NK-92 (cell line): ENCODE measurements at regions not wholly inside any gene's neighbourhood (a gene's known extent, or its start where the extent isn't known, plus 50 kb on each side); places are given as distances from the start of the nearest gene placed in this dataset.

Experiments used
- DNase-seq: peaks from one replicate; lab custom pipeline; 2025; ENCODE audit not compliant: unreplicated experiment; lab: John Stamatoyannopoulos, UW

DNA sequence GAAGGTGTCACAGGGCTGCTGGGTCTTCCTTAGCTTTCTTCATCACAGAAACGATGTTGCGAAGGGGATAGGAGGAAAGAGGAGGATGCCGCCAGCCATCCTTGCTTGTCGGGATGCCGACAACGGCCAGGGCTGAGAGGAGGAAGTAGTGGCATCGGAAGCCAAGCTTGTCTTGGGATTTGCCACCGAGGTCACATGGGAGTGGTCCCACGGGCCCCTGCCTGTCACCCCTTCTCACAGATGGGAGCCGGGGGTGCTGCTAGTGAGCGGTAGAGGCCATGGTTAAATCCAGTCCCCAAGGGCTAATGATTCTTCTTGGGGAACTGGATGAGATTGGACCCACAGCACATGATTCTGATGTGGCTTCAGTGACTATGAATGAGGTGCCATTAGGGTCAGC, 1375.8 kb downstream of the BRD1 start:
- no peak for DNase-seq

DNA sequence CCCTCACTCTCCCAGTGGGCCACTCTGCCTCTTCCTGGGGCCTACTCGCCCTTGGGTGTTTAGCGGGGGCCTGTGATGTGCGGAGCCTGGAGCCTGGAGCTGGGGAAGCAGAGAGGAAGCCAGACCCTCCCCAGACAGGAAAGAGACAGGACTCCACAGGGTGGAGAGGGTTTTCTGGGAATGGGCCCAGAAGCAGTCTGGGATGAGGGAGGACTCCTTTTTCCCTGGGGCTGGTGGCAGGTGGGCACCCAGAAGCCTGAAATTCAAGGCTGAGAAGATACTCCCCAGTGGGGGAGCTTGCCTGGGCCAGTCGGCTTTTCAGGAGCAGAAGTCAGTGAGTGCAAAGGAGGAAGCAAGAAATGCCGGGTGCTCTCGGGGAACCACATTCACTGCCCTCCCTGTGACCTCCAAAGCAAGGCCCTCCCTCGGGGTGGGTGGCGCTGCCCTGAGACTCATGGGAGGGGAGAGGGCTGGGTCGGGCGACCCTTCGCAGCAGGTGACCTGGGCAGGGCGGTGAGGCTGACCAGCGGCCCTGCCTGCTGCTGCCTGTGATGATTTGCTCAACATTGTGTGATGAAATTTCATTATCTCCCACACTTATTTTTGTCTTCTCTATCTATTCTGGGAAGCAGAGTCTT, 1377.4 kb downstream of the BRD1 start:
- DNase-seq: no peak

DNA sequence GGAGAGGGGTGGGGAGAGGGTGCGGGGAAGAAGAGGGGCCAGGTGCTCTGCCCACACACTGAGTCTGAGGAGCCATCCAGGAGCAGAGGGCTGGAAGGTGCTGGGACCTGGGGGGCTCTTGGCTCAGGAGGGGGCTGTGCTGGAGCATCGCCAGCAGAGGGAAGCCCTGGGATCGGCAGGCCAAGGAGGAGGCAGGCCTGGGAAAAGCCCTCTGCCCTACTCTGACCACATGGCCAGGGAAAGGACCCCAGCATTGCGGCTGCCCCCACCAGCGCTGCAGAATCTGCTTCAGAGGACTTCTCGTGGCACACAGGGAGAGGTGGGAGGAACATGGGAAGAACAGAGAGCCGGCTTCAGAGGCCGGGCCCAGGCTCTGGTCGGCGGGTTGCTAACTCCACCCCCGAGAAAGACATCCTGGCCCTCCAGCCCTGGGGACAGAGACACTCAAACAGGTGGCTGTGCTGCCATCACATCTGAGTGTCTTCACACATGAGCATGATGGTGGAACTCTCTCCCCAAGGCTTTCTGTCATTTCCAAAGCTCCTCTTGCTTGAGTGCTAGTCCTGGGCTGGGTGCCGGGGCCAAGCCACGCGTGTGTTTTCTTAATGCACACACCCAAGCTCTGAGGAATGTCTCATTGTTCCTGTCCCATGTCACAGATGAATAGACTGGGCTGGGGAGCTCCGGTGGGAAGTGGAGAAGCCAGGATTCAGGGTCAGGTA, 1378.0 kb downstream of the BRD1 start:
- DNase-seq: no peak

DNA sequence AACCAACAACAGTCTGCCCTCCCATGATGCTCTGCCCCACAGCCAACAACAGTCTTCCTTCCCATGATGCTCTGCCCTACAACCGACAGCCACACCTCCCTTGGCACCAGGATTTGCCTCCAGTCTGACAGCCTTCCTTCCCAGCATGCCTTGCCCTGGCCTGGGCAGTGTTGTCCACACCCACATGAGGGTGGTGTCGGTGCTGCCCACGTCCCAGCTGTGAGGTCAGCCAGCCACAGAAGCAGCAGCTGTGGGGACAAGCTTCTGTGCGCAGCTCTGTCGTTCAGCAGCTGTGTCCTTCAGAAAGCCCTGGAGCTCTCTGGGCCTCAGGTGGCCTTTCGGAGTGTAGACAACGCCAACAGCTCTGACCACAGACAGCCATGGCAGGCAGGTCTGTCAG, 1378.9 kb downstream of the BRD1 start:
- no peak for DNase-seq

DNA sequence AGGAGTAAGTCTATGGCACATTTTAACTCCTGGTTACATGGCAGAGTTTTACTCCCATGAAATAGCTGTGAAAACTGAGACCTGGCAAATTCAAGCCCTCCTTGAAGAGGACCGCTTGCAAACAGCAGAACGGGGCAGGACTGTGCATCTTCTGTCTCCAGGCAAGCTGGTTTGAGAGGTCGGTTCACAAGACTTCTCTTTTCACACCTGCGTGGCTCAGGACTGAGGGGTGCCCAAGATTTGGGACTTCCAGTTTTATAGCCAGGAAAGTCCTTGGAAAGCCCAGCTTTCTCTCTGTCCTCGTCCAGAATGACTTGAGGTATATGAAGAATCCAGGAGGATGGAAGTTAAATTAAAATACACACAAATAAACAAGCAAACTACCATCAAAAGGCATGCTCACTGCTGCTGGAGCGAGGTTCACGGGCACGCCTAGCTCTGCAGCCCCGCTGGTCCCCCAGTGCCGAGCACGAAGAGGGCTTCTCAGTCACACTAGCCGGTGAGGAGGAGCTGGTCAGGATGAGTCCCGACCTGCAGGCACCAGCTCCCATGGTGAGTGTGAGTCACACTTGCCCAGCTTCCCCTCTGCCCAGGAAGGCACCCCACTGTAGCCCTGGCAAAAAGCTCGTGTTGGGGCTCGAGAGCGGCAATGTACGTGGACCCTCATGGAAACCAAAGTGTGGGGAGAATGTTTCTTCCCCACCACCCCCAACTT, 1382.4 kb downstream of the BRD1 start:
- DNase-seq: no peak

DNA sequence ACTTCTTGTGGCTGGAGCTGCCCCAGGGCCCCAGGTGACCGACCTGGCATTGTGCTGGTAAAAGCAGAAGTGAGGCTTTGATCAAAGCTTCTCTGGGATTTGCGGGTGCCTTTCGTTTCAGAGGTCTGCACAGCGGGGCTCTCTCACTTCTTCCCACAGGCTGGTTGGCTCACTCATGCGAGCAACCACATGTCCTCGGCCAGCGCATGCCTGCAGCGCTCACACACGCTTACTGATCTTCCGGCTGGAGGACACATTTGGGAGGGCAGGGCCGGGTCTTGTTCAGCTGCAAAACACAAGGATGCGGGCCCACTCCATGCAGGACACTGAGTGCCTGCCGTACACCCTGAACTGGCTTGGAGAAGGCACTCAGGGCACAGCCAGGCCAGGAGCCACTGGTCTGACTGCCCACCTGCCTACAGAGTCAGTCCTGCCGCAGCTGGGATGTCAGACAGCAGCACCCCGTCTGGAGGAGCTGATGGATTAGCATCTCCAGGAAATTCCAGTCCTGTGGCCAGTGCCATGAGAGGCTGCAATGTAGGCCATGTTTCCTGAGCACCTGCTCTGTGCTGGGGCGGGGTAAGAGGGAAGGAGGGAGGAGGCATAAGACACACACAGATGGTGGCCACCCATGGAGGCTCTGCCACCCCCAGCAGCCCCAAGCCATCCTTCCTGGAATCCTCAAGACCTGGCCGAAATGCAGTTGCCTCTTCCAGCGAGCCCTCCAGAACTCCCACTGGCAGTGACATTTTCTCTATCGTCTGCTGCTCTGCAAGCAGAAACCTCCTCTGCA, 1383.2 kb downstream of the BRD1 start:
- no peak for DNase-seq

DNA sequence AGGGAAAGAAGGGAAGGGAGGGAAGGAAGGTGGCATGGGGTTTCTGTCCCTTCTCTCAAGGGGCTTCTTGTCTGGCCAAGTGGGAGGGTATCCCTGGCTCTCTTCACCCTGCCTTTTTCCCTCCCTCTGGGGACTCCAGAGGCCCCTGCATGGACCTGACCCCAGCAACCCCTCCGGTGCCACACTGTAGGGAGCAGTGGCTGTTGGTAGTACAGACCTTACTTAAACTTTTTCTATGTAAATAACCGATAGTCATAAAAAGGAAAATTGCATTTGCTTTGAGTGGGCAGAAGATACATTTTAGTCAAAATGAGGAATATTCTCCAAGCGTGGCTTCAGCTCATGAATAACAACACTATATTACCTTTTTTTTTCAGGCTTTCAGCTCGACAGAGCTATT, 1384.0 kb downstream of the BRD1 start:
- no peak for DNase-seq

DNA sequence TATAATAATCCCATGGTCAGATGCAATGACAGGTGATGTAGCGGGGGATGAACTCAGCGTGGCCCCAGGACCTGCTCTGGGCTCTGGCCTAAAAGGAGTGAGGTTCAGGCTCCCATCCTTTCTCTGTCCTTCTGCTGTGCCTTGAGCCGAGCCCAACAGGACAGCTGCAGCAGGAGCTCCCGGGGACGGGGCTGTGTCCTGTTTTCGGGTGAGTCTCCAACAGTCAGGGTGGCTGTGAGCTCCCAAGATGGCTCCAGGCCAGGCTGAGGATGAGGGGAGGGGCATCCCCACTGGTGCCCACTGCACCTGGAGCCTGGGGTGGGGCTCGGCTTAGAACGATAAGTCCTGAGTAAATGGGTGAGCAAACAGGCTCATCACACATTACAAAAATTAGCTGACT, 1385.0 kb downstream of the BRD1 start:
- DNase-seq: no peak

DNA sequence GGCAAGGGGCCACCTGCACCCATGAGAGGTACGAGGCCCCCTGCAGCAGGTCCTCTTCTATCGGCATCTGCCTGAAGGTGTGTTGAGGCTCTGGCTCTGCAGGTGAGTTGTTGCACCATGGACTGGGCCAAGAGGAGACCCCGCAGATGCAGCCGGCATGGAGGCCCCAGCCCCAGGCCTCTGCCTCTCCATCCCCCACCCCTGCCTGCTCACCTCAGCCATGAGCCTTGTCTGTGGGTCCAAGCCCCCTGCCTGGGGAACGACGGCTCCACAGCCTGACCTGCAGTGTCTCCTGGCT, 1386.2 kb downstream of the BRD1 start:
- no peak for DNase-seq

DNA sequence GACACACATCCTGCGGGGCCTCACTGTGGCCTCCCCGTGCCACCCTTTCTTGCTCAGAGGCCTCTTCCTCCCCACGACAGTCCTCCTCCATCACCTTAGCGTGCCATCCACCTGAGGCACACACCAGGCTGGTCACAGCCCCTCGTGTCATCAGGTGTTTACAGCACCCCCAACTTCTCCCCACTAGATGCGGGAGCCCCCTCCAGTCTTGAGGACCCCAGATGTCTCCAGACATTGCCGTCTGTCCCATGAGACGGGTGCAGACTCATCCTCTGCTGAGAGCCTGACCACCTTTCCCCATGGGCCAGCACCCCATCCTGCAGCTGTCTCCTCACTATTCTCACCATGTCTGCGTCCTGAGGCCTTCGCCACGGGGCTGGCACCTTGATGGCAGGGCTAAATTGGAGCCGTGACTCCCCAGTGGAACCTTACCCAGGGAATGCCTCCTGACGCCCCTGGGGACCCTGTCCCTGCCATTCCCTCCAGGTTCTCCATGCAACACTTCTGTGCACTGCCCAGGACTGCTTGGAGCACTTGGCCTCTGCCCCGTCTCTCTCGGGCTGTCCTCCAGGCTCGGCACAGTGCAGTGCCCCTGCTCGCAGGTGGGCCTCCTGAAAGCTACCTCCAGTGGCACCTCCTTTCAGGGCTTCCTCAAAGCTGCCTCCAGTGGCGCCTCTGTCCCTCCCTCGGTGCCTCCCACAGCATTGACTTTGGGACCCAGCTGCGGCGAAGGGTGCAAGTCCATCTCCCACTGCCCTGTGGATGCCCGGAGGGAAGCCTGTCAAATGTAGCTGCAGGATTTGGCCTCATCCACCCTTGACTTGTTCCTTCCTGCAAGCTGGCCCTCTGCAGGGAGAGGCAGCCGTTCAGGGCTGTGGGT, 1386.8 kb downstream of the BRD1 start:
- DNase-seq: no peak

DNA sequence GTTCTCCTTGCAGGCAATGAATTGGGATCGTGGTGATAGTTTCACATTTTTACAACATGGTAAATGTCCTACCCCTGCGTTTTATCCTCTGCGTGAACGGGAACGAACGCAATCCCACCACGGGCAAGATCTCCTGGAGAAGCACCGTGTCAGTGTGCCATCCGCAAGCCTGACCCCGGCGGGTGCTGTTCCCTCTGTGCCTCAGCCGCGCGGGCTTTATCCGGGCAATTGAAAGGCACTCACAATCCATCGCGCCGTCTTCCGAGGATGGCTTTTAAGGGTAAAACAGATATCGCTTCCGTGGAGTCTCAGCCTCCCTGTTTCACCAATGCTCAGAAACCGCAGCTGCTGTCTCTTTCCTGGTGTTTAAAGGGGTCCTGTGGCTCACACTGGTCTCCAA, 1387.5 kb downstream of the BRD1 start:
- no peak for DNase-seq

DNA sequence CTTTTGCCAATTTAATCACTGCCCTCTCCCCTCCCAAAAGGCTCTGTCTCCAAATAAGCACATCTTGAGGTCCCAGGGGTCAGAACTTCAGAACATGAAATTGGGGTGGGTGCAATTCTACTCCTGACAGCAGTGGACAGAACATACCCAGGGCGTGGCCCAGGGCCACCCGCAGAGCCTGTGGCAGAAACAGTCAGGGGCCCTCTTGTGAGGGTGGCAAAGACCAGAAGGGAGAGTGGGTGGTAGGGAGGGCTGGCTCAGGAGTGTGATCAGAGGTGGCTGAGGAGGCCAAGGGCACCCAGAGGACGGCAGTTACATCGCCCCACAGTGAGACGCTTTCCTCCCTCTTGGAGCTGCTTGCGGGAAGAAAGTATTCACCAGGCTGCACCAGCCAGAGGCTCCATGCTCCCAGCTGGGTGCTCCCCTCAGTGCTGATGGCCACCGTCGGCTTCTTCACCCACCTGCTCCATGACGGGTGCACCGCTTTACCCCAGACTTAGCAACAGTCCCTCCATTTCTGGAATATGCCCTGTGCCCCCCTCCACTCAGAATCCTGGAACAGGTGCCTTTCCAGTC, 1388.0 kb downstream of the BRD1 start:
- DNase-seq: no peak

DNA sequence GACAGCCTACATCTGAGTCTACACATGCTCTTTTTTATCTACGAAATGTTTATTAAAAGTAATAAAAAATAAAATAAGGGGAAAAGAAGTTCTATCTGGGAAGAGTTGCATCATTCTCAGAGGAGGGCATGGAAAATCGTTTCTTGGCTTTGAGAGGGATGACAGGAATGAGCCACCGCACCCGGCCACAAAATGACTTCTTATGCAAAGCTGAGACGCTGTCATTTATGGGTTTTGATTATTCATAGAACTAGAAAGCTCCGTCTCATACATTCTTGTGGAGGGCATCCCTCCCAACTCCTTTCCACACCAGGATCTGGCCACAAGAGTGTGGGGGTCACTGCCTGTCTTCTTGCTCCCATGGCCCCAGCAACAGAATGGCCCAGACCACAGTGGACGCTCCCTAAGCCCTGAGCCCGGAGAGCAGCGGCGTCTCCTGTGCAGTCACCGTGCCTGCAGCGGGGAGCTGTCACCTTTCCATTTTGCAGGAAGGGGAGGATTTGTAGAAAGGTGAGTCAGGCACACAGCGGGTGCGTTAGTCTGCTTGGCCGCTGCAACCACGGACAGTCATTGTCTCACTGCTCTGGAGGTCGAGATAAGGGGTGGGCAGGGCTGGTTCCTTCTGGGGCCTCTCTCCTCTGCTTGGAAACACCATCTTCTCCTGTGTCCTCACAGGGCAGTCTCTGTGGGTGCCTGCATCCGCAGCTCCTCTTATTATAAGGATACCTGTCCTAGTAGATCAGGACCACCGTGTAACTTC, 1388.7 kb downstream of the BRD1 start:
- no peak for DNase-seq

DNA sequence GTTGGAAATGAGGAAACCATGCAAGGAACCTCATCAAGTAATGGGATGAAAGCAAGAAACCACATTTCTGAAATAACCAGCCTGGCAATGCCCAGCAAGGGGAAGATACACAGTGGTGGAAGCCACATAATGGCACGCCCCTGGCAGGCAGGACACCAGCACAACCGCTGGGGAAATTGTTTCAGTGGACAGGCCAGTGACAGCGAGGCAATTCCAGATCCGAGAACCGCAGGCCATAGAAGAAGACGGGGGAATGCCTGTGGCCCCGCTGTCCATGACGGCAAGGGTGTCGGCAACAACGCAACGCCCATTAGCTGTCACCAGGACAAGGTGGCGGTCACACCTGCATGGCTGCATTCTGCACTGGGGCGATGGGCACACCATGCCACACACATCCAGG, 1389.6 kb downstream of the BRD1 start:
- DNase-seq: no peak

DNA sequence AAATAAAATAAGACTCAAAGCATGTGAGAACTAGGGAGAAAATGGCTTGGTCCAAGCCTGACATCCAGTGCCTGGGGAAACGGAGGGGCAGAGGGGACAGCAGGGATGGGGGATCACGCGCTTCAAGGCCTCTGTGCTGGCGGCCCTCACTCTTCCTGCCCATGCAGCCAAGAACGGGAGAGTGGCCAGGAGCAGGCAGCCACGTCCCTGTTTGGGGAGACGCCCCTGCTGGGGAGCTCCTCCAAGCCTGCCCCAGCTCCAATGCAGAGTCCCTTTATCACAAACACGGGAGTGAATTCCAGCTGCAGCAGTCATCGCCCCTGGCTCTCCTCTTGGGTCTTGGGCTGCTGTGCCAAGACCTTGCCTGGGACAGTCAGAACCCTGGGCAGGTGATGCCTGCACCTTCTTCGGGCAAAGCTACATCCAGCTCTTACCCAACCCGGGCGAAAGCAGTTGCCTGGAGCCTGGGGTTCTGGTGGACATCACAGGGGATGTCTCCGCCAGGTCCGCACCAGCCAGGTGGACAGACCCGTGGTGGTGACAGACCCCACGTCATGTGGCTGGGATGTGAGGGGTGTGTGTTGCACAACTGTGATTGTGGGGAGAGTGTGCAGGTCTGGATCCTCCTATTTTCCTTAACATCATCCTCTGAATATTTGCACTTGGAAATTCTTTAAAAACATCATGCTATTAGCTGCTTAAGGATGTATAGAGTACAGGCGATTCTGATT, 1391.3 kb downstream of the BRD1 start:
- no peak for DNase-seq

DNA sequence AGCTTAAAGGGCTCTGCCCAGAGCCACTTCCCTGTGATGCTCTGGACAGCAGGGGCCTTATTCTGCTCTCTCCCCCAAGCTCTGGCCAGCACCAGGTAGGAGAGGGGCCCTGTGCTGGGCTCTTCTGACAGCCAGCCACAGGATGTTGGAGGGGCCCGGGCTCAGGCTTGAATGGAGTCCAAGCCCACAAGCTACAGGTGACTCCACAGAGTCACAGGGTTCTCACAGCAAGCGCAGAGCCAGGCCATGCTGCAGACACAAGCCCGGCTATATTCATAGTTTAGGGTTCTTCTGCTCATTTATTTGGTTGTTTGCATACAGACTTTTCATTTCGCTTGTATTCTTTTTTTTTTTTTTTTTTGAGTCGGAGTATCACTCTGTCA, 1392.8 kb downstream of the BRD1 start:
- no peak for DNase-seq

DNA sequence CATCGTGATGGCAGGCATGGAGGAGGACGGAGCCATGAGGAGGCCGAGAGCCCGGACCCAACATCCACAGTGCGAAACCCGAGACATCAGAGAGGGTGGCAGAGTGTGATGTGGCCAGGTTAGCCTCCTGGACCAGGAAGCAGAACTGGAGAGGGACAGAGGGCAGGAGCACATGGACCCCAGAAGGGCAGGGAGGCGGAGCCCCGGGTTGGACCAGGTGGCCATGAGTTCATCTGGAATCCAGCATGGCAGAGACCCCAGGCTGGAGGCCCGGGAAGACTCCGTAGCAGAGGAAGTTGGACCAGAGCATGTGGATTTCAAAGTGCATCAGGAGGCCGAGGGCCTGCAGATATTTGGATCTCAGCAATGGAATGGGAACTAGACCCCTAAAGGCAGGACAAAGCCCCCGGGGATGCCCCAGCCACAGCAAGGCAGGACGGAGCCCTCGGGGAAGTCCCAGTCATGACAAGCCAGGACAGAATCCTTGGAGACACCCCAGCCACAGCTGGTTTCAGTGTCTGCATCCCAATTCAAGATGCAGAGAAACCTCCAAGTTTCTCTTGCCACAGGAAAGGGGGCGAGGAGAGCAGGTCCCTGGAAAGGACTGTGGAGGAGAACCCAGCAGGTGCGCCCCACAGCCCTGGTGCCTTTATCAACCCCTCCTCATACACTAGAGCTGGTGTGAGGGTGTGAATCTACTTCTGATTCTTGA, 1393.4 kb downstream of the BRD1 start:
- no peak for DNase-seq

DNA sequence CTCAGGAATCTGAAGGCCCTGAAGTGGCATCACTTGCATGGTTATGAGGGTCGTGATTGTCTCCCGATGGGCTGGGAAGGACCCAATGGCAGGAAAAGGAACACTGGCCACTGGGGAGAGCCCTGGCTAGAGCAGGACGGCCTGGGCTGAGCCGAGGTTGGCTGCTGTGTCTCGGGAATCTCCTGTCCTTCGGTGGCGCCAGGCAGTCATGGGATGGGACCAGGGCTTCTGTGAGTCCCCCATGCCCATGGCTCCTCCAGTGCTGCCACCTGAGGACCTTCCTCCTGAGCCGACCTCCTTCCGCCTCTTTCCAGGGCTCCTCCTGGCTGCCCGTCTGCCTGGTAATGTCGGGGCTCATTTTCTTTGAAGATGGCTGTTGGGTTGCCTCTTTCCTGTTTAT, 1394.0 kb downstream of the BRD1 start:
- no peak for DNase-seq
